ENCODE measurements at regions not wholly inside any gene's neighbourhood (a gene's known extent, or its start where the extent isn't known, plus 50 kb on each side); places are given as distances from the start of the nearest gene placed in this dataset.

DNA sequence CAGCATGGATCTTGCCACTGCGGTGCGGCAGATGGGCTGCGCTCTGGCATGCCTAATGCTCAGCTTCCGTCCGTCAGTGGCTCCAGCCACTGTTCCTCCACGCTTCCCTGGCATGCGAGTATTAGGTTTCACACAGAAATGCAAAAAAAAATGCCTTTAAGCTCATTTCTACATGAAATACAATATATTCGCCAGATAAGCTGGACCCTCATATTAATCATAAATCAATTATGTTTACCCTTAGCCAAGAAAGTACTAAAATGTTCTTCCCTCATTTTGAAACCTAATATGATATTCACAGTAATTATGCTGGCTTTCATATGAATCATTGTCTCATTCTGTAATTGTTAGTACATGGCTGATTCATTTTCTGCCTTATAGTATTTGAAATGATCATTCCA is 115.5 kb upstream of the FAM241A start (continued):
- TF ChIP-seq, protein P1, sequence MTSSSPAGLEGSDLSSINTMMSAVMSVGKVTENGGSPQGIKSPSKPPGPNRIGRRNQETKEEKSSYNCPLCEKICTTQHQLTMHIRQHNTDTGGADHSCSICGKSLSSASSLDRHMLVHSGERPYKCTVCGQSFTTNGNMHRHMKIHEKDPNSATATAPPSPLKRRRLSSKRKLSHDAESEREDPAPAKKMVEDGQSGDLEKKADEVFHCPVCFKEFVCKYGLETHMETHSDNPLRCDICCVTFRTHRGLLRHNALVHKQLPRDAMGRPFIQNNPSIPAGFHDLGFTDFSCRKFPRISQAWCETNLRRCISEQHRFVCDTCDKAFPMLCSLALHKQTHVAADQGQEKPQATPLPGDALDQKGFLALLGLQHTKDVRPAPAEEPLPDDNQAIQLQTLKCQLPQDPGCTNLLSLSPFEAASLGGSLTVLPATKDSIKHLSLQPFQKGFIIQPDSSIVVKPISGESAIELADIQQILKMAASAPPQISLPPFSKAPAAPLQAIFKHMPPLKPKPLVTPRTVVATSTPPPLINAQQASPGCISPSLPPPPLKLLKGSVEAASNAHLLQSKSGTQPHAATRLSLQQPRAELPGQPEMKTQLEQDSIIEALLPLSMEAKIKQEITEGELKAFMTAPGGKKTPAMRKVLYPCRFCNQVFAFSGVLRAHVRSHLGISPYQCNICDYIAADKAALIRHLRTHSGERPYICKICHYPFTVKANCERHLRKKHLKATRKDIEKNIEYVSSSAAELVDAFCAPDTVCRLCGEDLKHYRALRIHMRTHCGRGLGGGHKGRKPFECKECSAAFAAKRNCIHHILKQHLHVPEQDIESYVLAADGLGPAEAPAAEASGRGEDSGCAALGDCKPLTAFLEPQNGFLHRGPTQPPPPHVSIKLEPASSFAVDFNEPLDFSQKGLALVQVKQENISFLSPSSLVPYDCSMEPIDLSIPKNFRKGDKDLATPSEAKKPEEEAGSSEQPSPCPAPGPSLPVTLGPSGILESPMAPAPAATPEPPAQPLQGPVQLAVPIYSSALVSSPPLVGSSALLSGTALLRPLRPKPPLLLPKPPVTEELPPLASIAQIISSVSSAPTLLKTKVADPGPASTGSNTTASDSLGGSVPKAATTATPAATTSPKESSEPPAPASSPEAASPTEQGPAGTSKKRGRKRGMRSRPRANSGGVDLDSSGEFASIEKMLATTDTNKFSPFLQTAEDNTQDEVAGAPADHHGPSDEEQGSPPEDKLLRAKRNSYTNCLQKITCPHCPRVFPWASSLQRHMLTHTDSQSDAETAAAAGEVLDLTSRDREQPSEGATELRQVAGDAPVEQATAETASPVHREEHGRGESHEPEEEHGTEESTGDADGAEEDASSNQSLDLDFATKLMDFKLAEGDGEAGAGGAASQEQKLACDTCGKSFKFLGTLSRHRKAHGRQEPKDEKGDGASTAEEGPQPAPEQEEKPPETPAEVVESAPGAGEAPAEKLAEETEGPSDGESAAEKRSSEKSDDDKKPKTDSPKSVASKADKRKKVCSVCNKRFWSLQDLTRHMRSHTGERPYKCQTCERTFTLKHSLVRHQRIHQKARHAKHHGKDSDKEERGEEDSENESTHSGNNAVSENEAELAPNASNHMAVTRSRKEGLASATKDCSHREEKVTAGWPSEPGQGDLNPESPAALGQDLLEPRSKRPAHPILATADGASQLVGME (CRISPR knock-in tag; IDR thresholded peaks at IDR 0.05): no peak
- no peak for TF ChIP-seq CHD2 (IDR thresholded peaks at IDR 0.05; ENCODE audit: low read depth, low read length)
- no peak for TF ChIP-seq FOXA1 (IDR thresholded peaks at IDR 0.05; ENCODE audit: borderline replicate concordance)

DNA sequence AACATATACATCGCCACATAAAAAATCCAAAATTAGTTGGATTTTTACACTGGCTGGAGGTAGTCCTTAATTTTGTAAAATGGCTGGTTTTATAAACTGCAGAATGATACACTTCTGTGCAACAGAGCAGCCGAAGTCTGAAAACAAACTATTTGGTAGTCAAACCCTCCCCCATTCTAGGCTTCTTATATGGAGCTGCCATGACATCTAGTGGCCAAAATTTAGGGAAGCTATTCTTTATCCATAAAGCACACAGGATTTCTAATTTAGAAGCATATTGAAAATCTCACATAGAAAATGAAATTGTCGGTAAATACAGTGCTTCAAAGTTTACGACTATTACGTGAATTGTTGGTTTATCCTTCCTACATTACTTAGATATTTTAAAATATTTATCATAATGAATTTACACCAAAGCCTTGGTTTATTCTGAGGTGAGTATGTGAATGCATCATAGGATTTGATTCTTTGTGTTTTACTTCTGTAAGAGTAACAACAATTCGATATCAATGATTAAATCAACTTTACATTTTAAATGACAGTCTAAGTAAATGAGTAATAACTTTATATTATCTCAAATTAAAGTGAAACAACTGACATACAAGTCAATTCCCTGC is 113.4 kb upstream of the FAM241A start:
- Histone ChIP-seq H3K4me1 (replicated peaks in 1 of 2; ENCODE audit: control insufficient read depth in 2 of 2, insufficient read depth in 2 of 2, low read length in 2 of 2) (no peaks in the 10 kb centered on the region), H2AFZ (ENCODE audit: low read depth, low read length) (no peak overlapping the region), H3K4me2 (ENCODE audit: insufficient read depth, low read length) (no peak overlapping the region), H3K4me3 (no peak overlapping the region), H3K27ac (ENCODE audit: extremely low read depth, low read depth, low read length) (no peak overlapping the region), H3K9me3 (replicated peaks; ENCODE audit: control insufficient read depth, insufficient read depth, low read depth, low read length) (no peaks in the 10 kb centered on the region), H3K27me3 (ENCODE audit: control insufficient read depth in 2 of 2, insufficient read depth in 2 of 2, low read length in 2 of 2) (no peaks in the 10 kb centered on the region), H3K79me2 (ENCODE audit: control insufficient read depth, insufficient read depth, low read length) (no peaks in the 10 kb centered on the region), H3K36me3 (ENCODE audit: control insufficient read depth, insufficient read depth, low read length) (no peaks in the 10 kb centered on the region), H3K9ac (ENCODE audit: insufficient read depth in 1 of 2, low read depth in 2 of 2, low read length in 2 of 2) (no peak overlapping the region), H4K20me1 (replicated peaks; ENCODE audit: control insufficient read depth, insufficient read depth, low read length) (no peaks in the 10 kb centered on the region), H3K9me1 (ENCODE audit: control insufficient read depth, insufficient read depth, low read length) (no peaks in the 10 kb centered on the region)
- ATAC-seq: peak; percentile 86
- in situ Hi-C loops (cut with MboI) (loop anchor here (25.0 kb wide), 1 partner anchor 1720 kb away; no protein-coding TSS in a partner anchor), intact Hi-C loops (cut with micrococcal nuclease) (loop anchor here (1.0 to 10.0 kb wide), 5 partner anchors 177 to 1717 kb away; no protein-coding TSS in a partner anchor)
- ChIA-PET POLR2A (interaction anchor here (0.8 kb wide), 1 partner anchor 1783 kb away, joined by 3 read pairs; no protein-coding TSS in a partner anchor), CTCF (ENCODE audit: low intra/inter-chr PET ratio) (interaction anchor here (0.5 to 0.7 kb wide), 3 partner anchors 390 to 1716 kb away, joined by 3 to 4 read pairs (median 3); no protein-coding TSS in a partner anchor)
- DNase-seq (ENCODE audit: extremely low read depth in 1 of 4, low spot score in 3 of 4): peak; percentile 38 to 58 (median 40)
- peak; percentile 70 for FAIRE-seq
- no TSS peak for BruUV-seq (replicated peaks)
- 0% methylated on average over 6 of the region's 6 CpGs for WGBS (ENCODE audit: insufficient coverage, low coverage, missing lambda C conversion rate)
- TF ChIP-seq, protein P2, sequence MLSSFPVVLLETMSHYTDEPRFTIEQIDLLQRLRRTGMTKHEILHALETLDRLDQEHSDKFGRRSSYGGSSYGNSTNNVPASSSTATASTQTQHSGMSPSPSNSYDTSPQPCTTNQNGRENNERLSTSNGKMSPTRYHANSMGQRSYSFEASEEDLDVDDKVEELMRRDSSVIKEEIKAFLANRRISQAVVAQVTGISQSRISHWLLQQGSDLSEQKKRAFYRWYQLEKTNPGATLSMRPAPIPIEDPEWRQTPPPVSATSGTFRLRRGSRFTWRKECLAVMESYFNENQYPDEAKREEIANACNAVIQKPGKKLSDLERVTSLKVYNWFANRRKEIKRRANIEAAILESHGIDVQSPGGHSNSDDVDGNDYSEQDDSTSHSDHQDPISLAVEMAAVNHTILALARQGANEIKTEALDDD (IDR thresholded peaks at IDR 0.05): no peak
- TF ChIP-seq GABPB2 (CRISPR knock-in tag; conservative IDR thresholded peaks at IDR 0.05) (no peak), TCF7L2 (IDR thresholded peaks at IDR 0.05; ENCODE audit: low read depth, low read length) (no peak), TCFL5 (CRISPR knock-in tag; conservative IDR thresholded peaks at IDR 0.05) (no peak), SMC3 (conservative IDR thresholded peaks at IDR 0.05; ENCODE audit: insufficient read depth, low read depth, low read length) (peak; percentile 37; the same call in 1 of the 2 replicates), ELF1 (tag; IDR thresholded peaks at IDR 0.05) (no peak), CHD4 (IDR thresholded peaks at IDR 0.05; ENCODE audit: insufficient read depth, insufficient replicate concordance, low read depth, low read length, poor library complexity, severe bottlenecking) (no peak), BRF1 (IDR thresholded peaks at IDR 0.05; ENCODE audit: borderline replicate concordance, extremely low read depth, insufficient read length) (no peak)
- TF ChIP-seq, protein P3, sequence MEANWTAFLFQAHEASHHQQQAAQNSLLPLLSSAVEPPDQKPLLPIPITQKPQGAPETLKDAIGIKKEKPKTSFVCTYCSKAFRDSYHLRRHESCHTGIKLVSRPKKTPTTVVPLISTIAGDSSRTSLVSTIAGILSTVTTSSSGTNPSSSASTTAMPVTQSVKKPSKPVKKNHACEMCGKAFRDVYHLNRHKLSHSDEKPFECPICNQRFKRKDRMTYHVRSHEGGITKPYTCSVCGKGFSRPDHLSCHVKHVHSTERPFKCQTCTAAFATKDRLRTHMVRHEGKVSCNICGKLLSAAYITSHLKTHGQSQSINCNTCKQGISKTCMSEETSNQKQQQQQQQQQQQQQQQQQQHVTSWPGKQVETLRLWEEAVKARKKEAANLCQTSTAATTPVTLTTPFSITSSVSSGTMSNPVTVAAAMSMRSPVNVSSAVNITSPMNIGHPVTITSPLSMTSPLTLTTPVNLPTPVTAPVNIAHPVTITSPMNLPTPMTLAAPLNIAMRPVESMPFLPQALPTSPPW (CRISPR knock-in tag; IDR thresholded peaks at IDR 0.05): 0 out of 2 replicates have a peak, but pooled peaks have one; percentile 30
